NCI-H2171 treated with DMSO at 0.1 percent for 48 hours (cell line): ENCODE measurements at regions not wholly inside any gene's neighbourhood (a gene's known extent, or its start where the extent isn't known, plus 50 kb on each side); places are given as distances from the start of the nearest gene placed in this dataset.

ENCODE experiments used
- DNase-seq: peaks from one replicate; lab custom pipeline; 2025; lab: John Stamatoyannopoulos, UW

DNA sequence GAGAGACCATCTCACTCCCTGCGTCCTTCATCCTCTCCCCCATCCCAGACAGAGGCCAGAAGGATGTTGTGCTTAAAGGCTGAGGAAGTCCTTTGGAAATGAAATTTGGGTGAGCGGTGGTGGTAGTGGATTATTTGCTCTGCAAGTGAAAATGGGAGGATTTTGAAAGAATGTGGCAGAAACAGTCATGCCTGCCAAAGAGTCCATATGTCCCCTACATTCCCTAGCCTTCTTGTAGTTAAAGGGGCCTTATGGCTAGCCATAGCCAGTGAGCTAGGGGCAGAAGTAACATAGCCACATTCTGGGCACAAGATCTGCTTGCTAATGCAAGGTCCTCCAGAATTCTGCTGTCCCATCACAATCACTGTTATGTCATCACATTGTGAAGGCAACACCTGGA is 360.2 kb upstream of the TSHZ3 start:
- DNase-seq: no peak

DNA sequence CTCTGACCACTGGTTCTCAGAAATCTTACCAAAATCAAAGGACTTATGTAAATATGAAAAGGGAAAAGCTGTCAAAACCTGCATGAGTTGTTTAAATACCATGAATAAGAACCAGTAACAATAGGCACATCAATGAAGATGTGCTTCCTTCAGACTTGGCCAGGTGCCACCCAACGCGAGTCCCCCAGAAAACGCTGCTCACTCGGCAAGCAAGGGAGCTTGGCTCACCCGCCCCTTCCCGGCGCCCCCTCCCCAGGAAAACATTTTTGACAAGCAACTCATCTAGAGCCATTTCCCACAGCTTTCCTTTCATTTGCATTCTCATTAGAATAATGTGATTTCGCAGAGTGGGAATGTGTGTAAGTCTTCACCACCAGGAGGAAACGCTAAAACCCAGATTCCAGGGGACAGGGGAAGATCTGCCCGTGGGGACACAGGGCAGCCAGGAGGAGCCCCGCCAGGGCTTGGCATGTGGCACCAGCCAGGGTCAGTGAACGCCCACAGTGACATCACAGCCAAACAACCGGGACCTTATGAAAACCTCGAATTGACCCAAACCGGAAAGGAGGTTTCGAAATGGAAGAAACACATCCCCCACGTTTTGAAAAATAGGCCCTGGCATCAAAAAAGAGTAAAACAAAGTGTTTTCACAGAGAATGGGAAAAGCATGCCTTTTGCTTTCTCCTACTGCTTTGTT is 366.2 kb upstream of the TSHZ3 start:
- no peak for DNase-seq

DNA sequence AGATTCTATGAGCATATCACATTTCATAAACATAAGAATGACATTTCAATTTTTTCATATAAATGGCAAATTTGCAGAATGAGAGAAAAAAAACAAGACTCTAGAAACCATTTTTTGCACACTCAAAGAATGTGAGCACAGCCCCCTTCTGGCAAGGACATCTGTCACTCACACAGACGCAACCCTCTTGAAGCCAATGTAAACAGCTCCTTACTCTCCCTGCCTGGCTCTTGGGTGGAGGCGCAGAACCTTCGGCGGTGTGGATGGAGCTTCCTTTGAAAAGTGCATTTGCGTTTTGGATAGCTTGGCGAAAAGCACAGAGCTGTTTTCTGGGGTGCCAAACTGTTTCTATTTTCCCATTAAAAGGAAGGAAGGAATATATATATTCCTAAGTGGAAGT is 367.6 kb upstream of the TSHZ3 start:
- DNase-seq: no peak

DNA sequence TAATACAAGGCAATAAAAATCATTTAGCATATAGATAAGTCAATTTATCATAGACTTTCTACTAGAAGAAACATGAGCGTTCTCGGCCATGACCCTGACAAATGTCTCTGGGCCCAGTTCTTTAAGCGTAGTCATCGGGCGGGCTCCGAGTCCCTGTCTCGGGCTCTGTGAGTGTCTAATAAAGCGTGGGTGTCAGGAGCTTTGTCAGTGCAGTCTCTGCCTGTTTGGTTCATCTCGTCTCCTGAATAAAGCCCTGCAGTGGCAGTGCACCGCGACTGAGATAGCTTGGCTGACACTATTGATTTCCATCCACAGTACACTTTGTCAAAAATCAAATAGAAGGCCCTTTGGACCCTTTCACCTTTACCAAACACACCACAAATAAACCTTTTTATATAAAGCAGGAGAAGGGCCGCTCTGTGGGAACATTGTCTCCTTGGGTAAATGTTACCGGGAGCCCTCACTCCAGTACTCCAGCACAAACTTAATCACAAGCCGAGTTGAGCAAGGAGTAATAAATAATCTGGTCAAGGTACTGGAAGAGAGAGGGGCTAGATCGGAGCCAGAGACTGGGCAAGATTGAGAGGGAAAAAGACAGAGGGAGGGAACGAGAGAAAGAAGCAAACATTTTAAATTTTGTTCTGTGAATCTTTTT is 368.2 kb upstream of the TSHZ3 start:
- no peak for DNase-seq

DNA sequence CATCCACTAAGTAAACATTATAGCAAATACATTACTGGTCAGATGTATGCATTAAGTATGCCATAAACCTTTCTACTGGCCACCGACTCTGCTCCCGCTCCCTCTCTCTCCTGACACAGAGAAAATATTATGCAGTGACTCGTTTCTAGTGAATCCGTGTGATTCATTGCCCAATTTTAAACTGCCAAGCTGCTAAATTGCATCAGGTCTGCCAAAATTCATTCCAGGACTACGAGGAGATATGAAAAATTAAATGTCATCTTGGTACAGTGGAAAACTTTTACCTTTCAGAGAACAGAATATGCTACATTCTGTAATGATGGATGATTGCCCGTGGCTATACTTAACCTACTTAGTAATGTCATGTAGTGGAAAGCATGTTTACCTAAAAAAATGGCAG is 368.8 kb upstream of the TSHZ3 start:
- no peak for DNase-seq

DNA sequence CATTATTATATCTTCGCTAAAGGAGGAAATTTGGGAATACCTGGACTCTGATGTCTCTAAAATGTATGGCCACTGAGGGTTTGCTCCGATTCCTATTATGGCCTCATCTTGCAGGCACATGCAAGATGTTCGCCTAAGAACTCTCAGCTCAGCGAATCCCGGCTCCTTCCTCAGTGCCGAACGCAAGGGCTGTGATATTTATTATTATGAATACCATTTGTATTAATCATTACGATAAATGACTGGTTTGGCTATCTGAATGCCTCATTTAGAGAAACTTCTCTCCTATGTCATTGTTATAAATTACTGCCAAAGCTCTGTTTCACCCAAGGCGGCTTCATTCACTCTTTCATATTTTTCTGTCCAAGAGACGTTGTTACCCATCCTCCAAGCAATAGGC is 369.7 kb upstream of the TSHZ3 start:
- DNase-seq: no peak

DNA sequence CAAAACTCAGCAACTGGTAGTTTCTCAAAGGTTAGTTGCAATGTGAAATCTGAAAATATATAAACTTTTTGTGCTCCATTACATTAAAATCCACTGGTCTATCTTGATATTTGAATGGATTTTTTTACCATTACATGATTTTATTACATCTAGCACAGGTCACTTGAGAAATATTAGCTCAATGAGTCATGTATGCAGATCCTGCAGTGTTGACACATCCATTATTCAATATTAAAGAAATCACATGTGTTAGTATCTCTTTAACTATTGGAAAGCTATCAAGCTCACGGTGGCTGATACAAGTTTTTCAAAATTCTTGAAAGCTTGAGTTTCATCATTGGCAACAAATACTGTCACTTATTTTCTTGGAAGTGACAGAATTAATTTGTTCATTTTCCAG is 373.9 kb upstream of the TSHZ3 start:
- DNase-seq: no peak

DNA sequence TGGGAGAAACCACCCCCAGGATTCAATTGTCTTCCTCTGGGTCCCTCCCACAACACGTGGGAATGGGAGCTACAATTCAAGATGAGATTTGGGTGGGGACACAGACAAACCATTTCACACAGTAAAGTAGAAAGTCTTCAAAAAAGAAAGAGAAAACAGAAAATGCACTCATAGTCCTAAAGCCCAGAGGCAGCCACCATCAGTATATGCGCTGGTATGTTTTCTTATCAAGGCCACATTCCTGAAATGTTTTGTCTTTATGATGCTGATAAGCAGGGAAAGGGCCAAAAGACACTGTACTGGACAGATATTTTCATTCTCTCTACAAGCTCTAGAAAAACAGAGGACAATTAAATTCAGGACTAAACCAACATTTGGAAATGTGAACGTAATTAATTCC is 375.8 kb upstream of the TSHZ3 start:
- DNase-seq: no peak

DNA sequence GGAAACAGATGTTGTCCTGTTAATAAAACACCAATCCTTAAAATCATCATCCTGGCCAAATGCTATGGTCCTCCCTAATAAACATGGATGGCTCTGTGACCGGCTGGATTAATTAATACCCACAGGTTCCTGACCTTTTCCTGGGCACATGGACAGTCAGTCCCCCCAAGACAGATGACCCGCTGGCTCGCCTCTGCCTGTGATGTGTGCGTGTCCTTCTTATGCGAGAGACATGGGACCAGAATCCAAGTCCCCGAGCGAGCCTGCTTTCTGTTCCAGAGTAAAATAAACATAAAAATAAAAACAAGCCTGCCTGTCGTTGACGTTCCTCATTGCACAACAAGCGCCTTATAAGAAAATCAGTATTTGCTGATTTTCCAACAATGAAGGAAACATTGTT is 378.3 kb upstream of the TSHZ3 start:
- no peak for DNase-seq

DNA sequence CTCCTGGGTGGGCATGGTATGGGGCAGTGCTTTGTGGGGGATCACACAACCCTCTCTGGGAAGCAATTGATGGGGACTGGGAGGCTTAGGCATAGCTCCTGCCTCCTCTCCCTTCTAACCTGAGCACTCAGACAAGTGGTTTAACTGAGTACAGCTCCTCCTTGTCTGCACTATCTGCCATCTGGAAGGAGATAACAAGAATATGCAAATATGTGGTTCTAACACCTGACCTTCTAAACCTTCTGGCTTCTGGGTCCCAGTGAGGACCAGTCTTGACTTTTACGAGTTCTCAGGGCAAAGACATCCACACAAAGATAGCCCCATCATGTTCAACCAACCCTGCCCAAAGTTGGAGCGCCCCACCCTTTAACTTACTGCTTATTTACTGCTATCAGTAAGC is 381.0 kb upstream of the TSHZ3 start:
- no peak for DNase-seq

DNA sequence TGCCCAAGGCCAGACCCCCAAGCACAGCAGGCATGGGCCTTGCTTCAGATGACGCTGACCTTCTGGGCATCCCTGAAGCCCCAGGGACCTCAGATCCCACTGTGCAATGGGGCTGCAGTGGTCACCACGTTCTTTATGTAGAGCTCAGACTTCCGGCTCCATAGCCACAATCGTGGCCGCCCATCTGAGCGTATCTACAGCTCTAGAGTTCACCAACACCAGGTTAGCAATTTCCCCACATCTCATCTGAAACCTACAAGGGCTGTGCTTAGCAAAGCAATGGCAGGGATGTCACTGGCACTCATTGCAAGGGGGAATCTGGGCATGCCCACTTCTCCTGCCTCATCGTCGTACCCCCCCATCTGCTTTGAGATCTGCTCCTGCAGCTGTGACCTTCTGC is 384.4 kb upstream of the TSHZ3 start:
- DNase-seq: no peak

DNA sequence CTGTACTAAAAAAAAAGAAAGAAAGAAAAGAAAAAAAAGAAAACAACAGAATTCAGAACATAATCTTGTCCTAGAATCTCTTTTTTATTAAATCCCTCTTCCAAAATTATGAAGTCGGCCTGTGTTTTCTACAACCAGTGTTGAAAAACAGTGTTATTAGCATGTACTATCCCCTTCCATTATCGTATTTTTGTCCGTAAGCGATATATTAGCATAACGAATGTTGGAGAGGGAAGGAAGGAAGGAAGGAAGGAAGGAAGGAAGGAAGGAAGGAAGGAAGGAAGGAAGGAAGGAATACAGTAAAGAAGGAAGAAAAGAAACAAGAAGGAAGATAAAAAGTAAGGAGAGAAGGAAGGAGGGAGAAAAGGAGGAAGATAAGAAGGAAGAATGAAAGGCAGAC is 393.0 kb upstream of the TSHZ3 start:
- no peak for DNase-seq

DNA sequence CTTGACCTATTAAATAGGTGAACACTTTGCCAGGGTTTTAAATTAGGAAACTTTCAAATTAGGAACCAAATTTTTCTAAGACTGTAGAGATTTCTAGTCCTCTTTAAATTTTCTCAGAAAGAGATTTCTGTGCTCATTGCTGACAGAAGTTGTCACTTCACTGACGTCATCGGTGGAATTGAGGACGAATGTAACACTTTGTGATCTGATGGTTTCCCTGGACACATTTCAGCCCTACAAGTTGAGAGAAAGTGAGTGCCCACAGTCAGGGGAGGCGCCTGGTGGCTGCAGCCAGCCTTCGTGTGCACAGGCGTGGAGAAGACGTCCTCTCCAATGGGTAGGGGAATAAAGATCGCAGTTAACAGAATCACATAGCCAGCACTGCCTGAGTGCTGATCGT is 396.5 kb upstream of the TSHZ3 start:
- DNase-seq: no peak

DNA sequence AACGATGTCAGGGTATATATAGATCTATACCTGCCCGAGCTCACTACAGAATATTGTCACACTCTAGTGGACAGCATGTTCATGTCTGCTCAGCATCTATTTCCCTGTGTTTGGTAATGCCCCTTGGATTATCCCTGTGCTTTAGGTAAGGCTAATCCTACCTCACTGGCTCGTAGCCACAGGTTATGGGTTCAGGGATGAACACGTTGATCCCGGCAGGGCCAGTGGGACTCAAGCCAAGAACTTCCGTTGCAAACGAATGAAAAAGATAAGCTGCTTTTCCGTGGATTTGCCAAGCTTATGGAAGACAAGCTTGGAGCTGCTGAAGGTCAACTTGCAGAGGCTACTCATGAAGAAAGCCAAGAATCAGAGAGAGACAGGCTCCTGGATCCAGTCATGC is 400.0 kb upstream of the TSHZ3 start:
- DNase-seq: no peak

DNA sequence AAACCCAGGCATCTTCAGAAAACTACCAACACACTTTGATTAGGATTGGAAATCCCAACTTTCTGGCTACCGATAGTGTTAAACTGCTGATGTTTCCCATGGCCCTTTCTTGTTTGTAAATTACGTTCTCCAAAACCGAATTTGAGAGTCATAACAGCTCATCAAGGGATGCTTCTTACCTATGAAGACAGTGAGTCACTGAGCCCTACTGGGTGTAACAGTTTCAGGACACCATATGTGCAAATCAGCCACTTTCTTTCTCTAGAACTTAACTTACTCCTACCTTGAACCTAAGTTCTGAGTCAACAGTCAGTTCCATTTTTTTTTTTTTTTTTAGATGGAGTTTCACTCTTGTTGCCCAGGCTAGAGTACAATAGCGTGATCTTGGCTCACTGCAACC is 410.1 kb upstream of the TSHZ3 start:
- no peak for DNase-seq

DNA sequence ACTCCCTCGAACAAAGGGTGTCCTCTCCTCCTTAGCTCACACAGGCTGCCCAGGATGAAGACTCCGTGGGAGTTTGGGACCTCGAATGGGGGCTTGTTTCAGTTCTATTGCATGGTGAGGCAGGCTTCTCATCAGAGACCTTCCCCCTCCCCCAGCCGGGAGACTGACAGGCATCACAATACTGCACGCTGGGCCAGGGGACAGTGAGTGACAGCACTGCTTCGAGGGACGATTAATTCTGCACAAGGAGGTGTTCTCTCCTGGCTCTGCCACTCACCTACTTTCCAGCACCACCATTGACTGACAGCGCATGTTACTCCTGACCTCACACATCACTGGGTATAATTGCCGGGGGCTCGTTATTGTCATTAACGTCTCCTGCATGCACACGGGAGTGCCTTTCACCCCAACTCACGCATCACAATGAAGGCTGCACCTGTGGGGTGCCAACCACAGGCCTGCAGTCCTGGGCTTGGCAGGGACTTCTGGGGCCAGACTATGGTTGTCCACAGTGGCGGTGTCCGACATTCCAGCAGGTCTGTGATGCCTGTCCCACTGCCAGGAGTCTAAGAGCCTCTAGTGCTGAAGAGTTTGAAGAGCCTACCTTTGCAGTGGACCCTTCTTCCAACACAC is 412.2 kb upstream of the TSHZ3 start:
- DNase-seq: no peak

DNA sequence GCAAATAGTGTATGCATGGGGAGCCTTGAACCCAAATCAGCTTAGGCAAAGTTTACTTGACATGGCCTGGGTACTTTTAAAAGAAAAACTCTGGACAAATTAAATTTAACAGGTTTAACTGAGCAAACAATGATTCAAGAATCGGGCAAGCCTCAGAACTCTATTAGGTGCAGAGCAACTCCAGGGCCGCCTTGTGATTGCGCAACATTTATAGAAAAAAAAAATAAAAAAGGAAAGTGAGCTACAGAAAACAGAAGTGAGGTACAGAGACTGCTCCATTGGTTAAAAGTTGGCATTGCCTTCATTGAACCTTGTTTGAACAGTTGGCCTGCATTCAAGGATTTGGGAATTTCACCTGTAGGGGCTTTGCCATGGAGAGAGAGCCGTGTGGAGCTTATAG is 421.0 kb upstream of the TSHZ3 start:
- no peak for DNase-seq

DNA sequence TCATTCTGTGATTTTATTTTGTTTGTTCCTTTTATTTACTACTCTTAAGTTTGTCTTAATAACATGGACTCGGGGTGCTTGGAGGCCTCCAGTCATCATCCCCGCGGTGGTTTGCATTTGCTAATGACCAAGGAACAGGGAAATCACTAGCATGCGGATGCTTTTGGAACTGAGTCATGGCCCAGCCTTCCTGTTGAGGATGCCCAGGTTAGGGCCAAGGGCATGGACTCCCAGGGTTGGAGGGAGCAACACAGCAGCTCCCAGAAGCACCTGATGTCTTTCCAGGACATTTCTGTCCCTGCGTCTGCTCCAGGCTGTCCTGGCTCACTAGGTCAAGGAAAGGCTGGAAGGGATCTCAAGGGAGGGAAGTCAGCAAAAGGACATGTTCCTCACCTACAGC is 423.7 kb upstream of the TSHZ3 start:
- DNase-seq: no peak

DNA sequence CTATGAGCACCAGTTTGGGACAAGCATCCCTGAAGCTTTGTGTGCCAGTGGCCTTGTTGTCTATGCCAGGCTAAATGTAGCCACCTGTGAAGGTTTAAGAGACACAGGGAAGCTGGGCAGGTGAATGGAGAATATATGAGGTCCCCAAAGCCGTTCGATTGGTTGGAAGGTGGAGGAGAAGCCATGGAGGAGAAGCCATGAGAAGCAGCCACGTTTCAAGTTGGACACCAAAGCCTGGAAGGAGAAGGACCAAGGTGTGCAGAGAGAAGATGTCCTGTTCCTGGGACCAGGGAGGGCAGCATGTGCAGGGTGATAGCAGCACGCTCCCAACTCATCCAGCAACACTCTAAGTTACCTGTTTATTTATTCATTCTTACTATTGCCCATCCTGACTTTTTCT is 432.3 kb upstream of the TSHZ3 start:
- no peak for DNase-seq

DNA sequence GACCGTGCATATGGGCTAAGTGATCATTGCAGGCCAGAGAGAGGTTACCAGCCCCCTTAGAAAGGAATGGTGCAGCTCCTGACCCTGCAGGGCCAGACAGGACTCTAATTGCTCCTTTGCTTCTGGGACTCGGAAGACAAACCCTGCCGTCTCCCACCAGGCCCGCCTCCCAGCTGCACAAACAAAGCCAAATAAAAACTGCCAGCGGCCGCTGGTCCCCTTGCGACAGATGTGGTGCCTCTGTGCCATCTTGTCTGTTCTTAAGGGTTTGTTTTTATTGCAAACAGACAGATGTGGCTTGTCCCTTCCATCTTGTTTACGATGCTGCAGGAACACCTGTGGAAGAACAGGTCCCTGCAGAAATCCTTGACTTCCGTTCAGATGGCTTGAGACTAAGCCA is 434.4 kb upstream of the TSHZ3 start:
- DNase-seq: no peak

DNA sequence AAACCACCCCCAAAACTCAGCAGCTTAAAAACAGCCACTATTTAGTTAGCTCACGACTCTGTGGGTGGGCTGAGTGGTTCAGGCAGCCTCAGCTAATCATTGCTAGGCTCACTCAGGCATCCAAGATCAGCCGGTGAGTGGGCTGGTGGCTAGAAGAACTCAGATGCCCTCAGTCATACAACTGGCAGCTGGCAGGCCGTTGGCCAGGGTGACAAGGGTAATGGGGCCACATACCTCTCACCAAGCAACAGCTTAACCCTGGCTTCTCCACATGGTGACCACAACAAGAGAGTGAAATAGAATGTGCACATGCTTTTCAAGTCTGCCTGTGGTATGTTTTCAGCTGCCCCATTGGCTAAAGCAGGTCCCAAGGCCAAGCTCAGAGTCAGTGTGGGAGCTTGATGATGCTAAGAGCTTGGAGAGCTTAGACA is 435.4 kb upstream of the TSHZ3 start:
- no peak for DNase-seq

DNA sequence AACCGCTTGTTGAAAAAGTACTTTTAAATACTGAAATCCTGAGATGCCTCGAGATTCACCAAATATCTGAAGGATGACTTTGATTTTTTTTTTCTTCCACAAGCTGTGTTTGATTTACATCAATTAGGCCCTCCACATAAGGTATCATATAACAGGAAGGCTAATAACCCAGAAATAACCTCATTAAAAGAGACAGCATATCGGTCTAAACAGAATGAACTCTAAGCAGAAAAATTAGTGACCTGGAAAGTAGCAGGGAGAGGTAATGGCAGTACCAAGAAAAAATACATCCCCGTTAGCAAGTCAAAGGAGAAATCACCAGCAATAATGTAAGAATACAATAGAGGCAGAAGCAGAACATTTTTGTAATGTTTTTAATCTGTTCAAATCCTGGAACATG is 452.4 kb upstream of the TSHZ3 start:
- DNase-seq: no peak

DNA sequence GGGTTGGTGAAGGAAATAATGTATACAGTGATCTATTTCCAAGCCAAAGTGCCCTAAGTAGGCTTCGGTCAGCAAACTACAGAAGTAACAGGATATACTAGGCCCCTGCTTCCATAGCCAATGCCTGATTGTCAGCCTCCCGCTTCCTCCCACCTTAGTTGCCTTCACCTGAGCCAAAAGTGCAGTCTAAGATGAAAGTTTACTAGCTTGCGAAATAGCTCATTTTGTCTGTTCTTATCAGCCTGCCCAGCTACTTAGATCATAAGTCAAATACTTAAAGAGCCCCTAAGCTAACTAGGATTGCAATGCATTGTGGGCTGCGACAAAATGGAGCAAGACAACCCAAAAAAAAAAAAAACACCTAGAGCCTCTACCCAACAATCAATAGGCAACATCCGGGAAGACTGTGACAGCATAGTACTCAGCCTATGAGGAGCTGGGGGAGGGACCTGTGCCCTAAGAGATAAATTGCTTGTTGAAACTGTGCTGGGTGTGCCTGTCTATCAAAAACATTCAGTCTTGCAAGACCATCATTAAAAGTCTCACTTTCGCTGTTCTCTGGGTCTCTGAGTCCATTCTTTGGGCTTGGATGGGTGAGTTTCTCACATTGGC is 454.7 kb upstream of the TSHZ3 start:
- no peak for DNase-seq
